HG03025 (cell line): ENCODE measurements at regions not wholly inside any gene's neighbourhood (a gene's known extent, or its start where the extent isn't known, plus 50 kb on each side); places are given as distances from the start of the nearest gene placed in this dataset.

Source experiments
- ATAC-seq: cut with Tn5 transposase; IDR thresholded peaks from one replicate; pipeline ENCODE4 v1.9.1; 2021; ENCODE audit warnings: mild to moderate bottlenecking, moderate library complexity; ENCODE audit not compliant: unreplicated experiment, low FRiP score

GRCh38 chr1:94602316-94602715 is 60.8 kb upstream of the F3 start:
- ATAC-seq = no peak

DNA sequence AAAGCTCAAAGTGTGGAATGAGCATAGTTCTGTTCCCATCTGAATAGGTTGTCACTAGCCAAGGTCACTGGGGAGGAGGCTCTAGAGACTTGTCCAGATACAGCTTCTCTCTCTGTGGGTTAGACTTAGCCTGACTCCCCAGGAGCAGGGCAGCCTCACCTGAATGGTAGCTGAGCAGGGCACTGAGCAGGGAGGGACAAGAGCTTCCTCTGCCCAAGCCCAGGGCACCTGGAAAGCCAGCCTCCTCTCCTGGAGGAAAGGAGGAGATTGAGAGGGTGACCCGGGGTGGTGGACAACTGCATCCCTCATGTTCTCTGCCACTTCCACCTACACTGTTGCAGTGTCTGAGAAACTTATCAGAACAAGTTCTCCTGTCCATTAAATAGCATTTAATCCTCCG is 59.0 kb upstream of the F3 start:
- ATAC-seq = no peak

GRCh38 chr1:94599095-94599813 is 57.7 kb upstream of the F3 start:
- no peak for ATAC-seq

DNA sequence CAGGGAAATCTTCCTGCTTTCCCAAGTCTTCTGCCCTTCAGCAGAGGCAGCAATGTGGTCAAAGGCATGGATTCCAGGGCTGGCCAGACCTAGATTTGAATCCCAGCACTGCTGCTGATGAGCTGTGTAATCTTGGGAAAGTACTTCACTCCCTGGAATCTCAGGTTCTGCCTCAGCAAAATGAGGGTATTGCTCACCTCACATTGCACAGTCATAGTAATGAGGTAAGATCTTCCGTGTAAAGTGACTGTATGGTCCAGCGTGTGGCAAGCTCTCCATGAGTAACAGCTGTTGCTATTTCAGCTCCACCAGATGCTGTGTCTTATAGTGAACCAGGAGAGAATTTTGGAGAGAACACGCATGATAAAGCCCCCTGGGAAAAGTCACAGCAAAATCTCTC is 56.1 kb upstream of the F3 start:
- ATAC-seq = no peak

DNA sequence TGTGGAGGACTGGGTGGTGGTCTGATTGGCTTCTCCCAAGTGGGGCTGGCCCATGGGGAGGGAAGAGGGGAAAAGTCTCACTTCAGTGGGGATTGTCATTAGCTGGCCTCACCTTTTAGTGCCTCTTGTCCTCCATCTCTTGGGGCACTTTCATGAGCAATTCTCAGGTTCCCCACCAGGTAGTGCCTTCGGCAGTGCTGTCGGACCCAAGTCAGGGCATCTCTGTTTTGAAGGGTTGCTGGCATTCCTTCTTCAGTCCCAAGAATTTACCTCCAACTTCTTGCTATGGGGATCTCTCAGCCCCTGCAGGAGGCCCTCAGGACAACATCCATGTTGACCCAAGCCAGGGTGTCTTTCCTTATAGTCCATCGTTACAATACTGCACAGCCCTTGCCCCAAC is 54.7 kb upstream of the F3 start:
- ATAC-seq = no peak

GRCh38 chr1:94595658-94596057 is 54.1 kb upstream of the F3 start:
- ATAC-seq = no peak

GRCh38 chr1:94593611-94594010 is 52.1 kb upstream of the F3 start:
- no peak for ATAC-seq

GRCh38 chr1:94592571-94592920 is 51.0 kb upstream of the F3 start:
- no peak for ATAC-seq

GRCh38 chr1:94591823-94592570 is 50.4 kb upstream of the F3 start:
- ATAC-seq = no peak
